HCT116 (cell line): ENCODE measurements at regions not wholly inside any gene's neighbourhood (a gene's known extent, or its start where the extent isn't known, plus 50 kb on each side); places are given as distances from the start of the nearest gene placed in this dataset.

Experiments
- ATF3 ChIP-seq: IDR thresholded peaks from 2 replicates; pipeline ENCODE4 v1.6.1; 2012
- CTCF ChIP-seq, 3 experiments: fragments of 200-600 bp in 1 of 3; sonication (generic) in 1 of 3; IDR thresholded peaks in 2 of 3; conservative IDR thresholded peaks in 1 of 3; 2 replicates each; pipeline ENCODE4 v1.5.1; 2012 to 2017; ENCODE audit warnings: low read depth in 2 of 3, low read length in 2 of 3, antibody characterized with exemption in 1 of 3, borderline replicate concordance in 1 of 3, control low read depth in 1 of 3, mild to moderate bottlenecking in 1 of 3, mixed read lengths in 1 of 3, mixed run types in 1 of 3, moderate library complexity in 1 of 3; ENCODE audit not compliant: insufficient read depth in 1 of 3
- EGR1 ChIP-seq: IDR thresholded peaks from 2 replicates; pipeline ENCODE4 v1.6.1; 2012; ENCODE audit warnings: low read depth
- ELF1 ChIP-seq: IDR thresholded peaks from 2 replicates; pipeline ENCODE4 v1.6.1; 2012; ENCODE audit warnings: low read depth, borderline replicate concordance
- EZH2 ChIP-seq: fragments of 200-600 bp; sonication (generic); IDR thresholded peaks from 2 replicates; pipeline ENCODE4 v1.6.1; 2017; ENCODE audit warnings: antibody characterized with exemption, mixed run types
- JUND ChIP-seq: IDR thresholded peaks from 2 replicates; pipeline ENCODE4 v1.6.1; 2012
- MAX ChIP-seq: IDR thresholded peaks from 2 replicates; pipeline ENCODE4 v1.6.1; 2012
- POLR2A ChIP-seq: IDR thresholded peaks from 2 replicates; pipeline ENCODE4 v1.7.0; 2011; ENCODE audit warnings: borderline replicate concordance; ENCODE audit not compliant: insufficient read depth, insufficient read length; ENCODE audit errors: extremely low read depth
- REST ChIP-seq: IDR thresholded peaks from 2 replicates; pipeline ENCODE4 v1.6.1; 2012; ENCODE audit warnings: low read depth
- TF ChIP-seq, protein P1 (sequence below): IDR thresholded peaks from 2 replicates; pipeline ENCODE4 v1.6.1; 2011; ENCODE audit warnings: mild to moderate bottlenecking, low read length, moderate library complexity; ENCODE audit not compliant: insufficient replicate concordance; ENCODE audit errors: extremely low read depth

DNA sequence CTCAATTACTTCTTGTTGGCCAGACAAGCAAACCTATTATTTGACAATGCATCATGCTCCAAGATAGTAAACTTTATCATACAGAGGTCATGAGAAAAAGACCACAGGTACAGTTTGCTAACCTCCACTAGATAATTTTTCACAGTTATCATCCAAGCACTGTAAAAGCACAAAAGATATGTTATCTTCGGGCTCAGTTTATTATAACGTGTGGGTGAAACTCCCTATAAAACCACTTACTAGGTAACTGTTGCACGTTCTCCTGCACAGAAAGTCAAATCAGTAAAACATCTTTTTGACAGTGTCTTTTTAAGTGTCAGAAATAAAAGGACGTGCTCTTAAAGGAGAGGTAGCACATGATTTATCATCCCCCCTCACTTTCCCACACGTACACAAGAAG, 94.7 kb upstream of the BCL11A start:
- TF ChIP-seq, protein P1, sequence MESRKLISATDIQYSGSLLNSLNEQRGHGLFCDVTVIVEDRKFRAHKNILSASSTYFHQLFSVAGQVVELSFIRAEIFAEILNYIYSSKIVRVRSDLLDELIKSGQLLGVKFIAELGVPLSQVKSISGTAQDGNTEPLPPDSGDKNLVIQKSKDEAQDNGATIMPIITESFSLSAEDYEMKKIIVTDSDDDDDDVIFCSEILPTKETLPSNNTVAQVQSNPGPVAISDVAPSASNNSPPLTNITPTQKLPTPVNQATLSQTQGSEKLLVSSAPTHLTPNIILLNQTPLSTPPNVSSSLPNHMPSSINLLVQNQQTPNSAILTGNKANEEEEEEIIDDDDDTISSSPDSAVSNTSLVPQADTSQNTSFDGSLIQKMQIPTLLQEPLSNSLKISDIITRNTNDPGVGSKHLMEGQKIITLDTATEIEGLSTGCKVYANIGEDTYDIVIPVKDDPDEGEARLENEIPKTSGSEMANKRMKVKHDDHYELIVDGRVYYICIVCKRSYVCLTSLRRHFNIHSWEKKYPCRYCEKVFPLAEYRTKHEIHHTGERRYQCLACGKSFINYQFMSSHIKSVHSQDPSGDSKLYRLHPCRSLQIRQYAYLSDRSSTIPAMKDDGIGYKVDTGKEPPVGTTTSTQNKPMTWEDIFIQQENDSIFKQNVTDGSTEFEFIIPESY, result no peak
- TF ChIP-seq EZH2 (no peak), POLR2A (no peak), REST (no peak), CTCF (IDR thresholded peaks at IDR 0.05 in 2 of 3, conservative IDR thresholded peaks at IDR 0.05 in 1 of 3; ENCODE audit: borderline replicate concordance in 1 of 3, insufficient read depth in 1 of 3, low read depth in 2 of 3, low read length in 2 of 3) (no peak), ATF3 (no peak), MAX (no peak), EGR1 (no peak), ELF1 (no peak), JUND (no peak)
